GM21723 (cell line): ENCODE measurements at regions not wholly inside any gene's neighbourhood (a gene's known extent, or its start where the extent isn't known, plus 50 kb on each side); places are given as distances from the start of the nearest gene placed in this dataset.
"Not testable (repeated sequence)": the region's sequence is repeated elsewhere in the genome, so short reads cannot be mapped to it uniquely, and the experiment has no call there.

Source experiments
- ATAC-seq: cut with Tn5 transposase; IDR thresholded peaks from one replicate; pipeline ENCODE4 v1.9.1; 2021; ENCODE audit warnings: mild to moderate bottlenecking, moderate library complexity; ENCODE audit not compliant: unreplicated experiment

- no peak for ATAC-seq
These were observed 245.4 kb upstream of the CBLB start for GRCh38 chr3:106114220-106114619.

- no peak for ATAC-seq
These were observed 246.0 kb upstream of the CBLB start for GRCh38 chr3:106114848-106115247.

GRCh38 chr3:106115557-106115956 lies 246.7 kb upstream of the CBLB start:
- ATAC-seq, result no peak

GRCh38 chr3:106116733-106117489 lies 248.1 kb upstream of the CBLB start:
- ATAC-seq, result no peak

- ATAC-seq, result no peak
These were observed 248.7 kb upstream of the CBLB start for GRCh38 chr3:106117490-106117858.

GRCh38 chr3:106119614-106120082 lies 250.8 kb upstream of the CBLB start:
- ATAC-seq, result no peak

GRCh38 chr3:106120356-106120755 lies 251.5 kb upstream of the CBLB start:
- ATAC-seq, result no peak

- no peak for ATAC-seq
These were observed 252.9 kb upstream of the CBLB start for GRCh38 chr3:106121491-106122289.

- ATAC-seq, result no peak
These were observed 256.0 kb upstream of the CBLB start for GRCh38 chr3:106124818-106125217.

GRCh38 chr3:106125321-106125720 lies 256.5 kb upstream of the CBLB start:
- ATAC-seq, result no peak

- no peak for ATAC-seq
These were observed 257.4 kb upstream of the CBLB start for GRCh38 chr3:106126067-106126845.

- ATAC-seq, result no peak
These were observed 258.0 kb upstream of the CBLB start for GRCh38 chr3:106126846-106127235.

GRCh38 chr3:106129939-106130338 lies 261.1 kb upstream of the CBLB start:
- no peak for ATAC-seq

- ATAC-seq, result no peak
These were observed 261.8 kb upstream of the CBLB start for GRCh38 chr3:106130384-106131198.

- ATAC-seq, result no peak
These were observed 266.8 kb upstream of the CBLB start for GRCh38 chr3:106135451-106136160.

GRCh38 chr3:106139826-106140225 lies 271.0 kb upstream of the CBLB start:
- ATAC-seq, result no peak

- no peak for ATAC-seq
These were observed 271.6 kb upstream of the CBLB start for GRCh38 chr3:106140431-106140830.

GRCh38 chr3:106144030-106144429 lies 275.2 kb upstream of the CBLB start:
- ATAC-seq, result no peak

GRCh38 chr3:106148440-106149082 lies 279.7 kb upstream of the CBLB start:
- ATAC-seq, result not testable (repeated sequence)
